SJSA1 (cell line): ENCODE measurements at regions not wholly inside any gene's neighbourhood (a gene's known extent, or its start where the extent isn't known, plus 50 kb on each side); places are given as distances from the start of the nearest gene placed in this dataset.
"Not testable (repeated sequence)": the region's sequence is repeated elsewhere in the genome, so short reads cannot be mapped to it uniquely, and the experiment has no call there.

Source experiments
- DNase-seq, 2 experiments: peaks; one replicate each; pipeline ENCODE4 v3.0.0-alpha.2; 2015 to 2020; ENCODE audit warnings: low spot score in 2 of 2, low read depth in 1 of 2
- H3K27ac ChIP-seq: fragments of 250-450 bp; sonication (Bioruptor Pico); 2 replicates; pipeline ENCODE4 v1.5.1; 2020; ENCODE audit warnings: mild to moderate bottlenecking, moderate library complexity
- H3K27me3 ChIP-seq: fragments of 250-450 bp; sonication (Bioruptor Pico); replicated peaks from 2 replicates; pipeline ENCODE4 v1.5.1; 2020; ENCODE audit warnings: mild to moderate bottlenecking, moderate library complexity
- H3K36me3 ChIP-seq: fragments of 250-450 bp; sonication (Bioruptor Pico); 2 replicates; pipeline ENCODE4 v1.5.1; 2020; ENCODE audit warnings: mild to moderate bottlenecking
- H3K4me1 ChIP-seq: fragments of 250-450 bp; sonication (Bioruptor Pico); replicated peaks from 2 replicates; pipeline ENCODE4 v1.6.1; 2021; ENCODE audit warnings: mild to moderate bottlenecking
- H3K4me3 ChIP-seq: fragments of 250-450 bp; sonication (Bioruptor Pico); 2 replicates; pipeline ENCODE4 v1.5.1; 2020; ENCODE audit warnings: mild to moderate bottlenecking
- H3K9me3 ChIP-seq: fragments of 250-450 bp; sonication (Bioruptor Pico); replicated peaks from 2 replicates; pipeline ENCODE4 v1.5.1; 2020; ENCODE audit warnings: mild to moderate bottlenecking

GRCh38 chr13:46498650-46499049 is 54.3 kb upstream of the LRCH1 start:
- no peak overlapping the region for H3K27ac ChIP-seq
- H3K4me3 ChIP-seq, result no peak overlapping the region
- no peaks in the 10 kb centered on the region for H3K27me3 ChIP-seq
- H3K9me3 ChIP-seq, result no peaks in the 10 kb centered on the region
- no peaks in the 10 kb centered on the region for H3K4me1 ChIP-seq
- no peaks in the 10 kb centered on the region for H3K36me3 ChIP-seq
- no peak for DNase-seq

- no peak for DNase-seq
- H3K4me3 ChIP-seq, result no peak overlapping the region
- H3K27ac ChIP-seq, result no peak overlapping the region
- H3K9me3 ChIP-seq, result no peaks in the 10 kb centered on the region
- H3K27me3 ChIP-seq, result no peaks in the 10 kb centered on the region
- no peaks in the 10 kb centered on the region for H3K4me1 ChIP-seq
- H3K36me3 ChIP-seq, result no peaks in the 10 kb centered on the region
Observed at GRCh38 chr13:46496086-46496485, 56.9 kb upstream of the LRCH1 start.

GRCh38 chr13:46495651-46496050 is 57.3 kb upstream of the LRCH1 start:
- H3K4me1 ChIP-seq, result no peaks in the 10 kb centered on the region
- no peak overlapping the region for H3K27ac ChIP-seq
- no peaks in the 10 kb centered on the region for H3K36me3 ChIP-seq
- H3K4me3 ChIP-seq, result no peak overlapping the region
- H3K27me3 ChIP-seq, result no peaks in the 10 kb centered on the region
- no peak for DNase-seq
- H3K9me3 ChIP-seq, result no peaks in the 10 kb centered on the region

- no peak for DNase-seq
- Histone ChIP-seq H3K27me3 (no peaks in the 10 kb centered on the region), H3K4me3 (no peak overlapping the region), H3K27ac (no peak overlapping the region), H3K36me3 (no peaks in the 10 kb centered on the region), H3K9me3 (no peaks in the 10 kb centered on the region), H3K4me1 (no peaks in the 10 kb centered on the region)
Observed at GRCh38 chr13:46495066-46495465, 57.9 kb upstream of the LRCH1 start.

GRCh38 chr13:46492946-46493345 is 60.0 kb upstream of the LRCH1 start:
- no peak overlapping the region for H3K27ac ChIP-seq
- peak in 1 of 2 experiments; percentile 42 for DNase-seq
- no peaks in the 10 kb centered on the region for H3K4me1 ChIP-seq

GRCh38 chr13:46491641-46492040 is 61.3 kb upstream of the LRCH1 start:
- Histone ChIP-seq H3K9me3 (no peaks in the 10 kb centered on the region), H3K4me3 (no peak overlapping the region), H3K27ac (no peak overlapping the region), H3K36me3 (no peaks in the 10 kb centered on the region), H3K27me3 (no peaks in the 10 kb centered on the region), H3K4me1 (no peaks in the 10 kb centered on the region)
- DNase-seq, result peak in 1 of 2 experiments; percentile 14

More at GRCh38 chr13:46492946-46493345, 60.0 kb upstream of the LRCH1 start:
- Histone ChIP-seq H3K27me3 (no peaks in the 10 kb centered on the region), H3K36me3 (no peaks in the 10 kb centered on the region), H3K4me3 (no peak overlapping the region), H3K9me3 (no peaks in the 10 kb centered on the region)

GRCh38 chr13:46490713-46491112 is 62.3 kb upstream of the LRCH1 start:
- not testable (repeated sequence) for H3K27me3 ChIP-seq, H3K4me1 ChIP-seq, H3K4me3 ChIP-seq, H3K9me3 ChIP-seq, DNase-seq, H3K27ac ChIP-seq, H3K36me3 ChIP-seq

GRCh38 chr13:46490129-46490528 is 62.8 kb upstream of the LRCH1 start:
- Histone ChIP-seq H3K4me1 (no peaks in the 10 kb centered on the region), H3K27ac (no peak overlapping the region), H3K27me3 (no peaks in the 10 kb centered on the region), H3K36me3 (no peaks in the 10 kb centered on the region), H3K9me3 (no peaks in the 10 kb centered on the region), H3K4me3 (no peak overlapping the region)
- no peak for DNase-seq

- Histone ChIP-seq H3K9me3 (peaks cover 3% of the 10 kb centered on the region; the same call in 1 of the 2 replicates), H3K27ac (no peak overlapping the region), H3K36me3 (no peaks in the 10 kb centered on the region), H3K27me3 (no peaks in the 10 kb centered on the region), H3K4me3 (no peak overlapping the region), H3K4me1 (no peaks in the 10 kb centered on the region)
- DNase-seq, result peak in 1 of 2 experiments; percentile 19
Observed at GRCh38 chr13:46489586-46490023, 63.4 kb upstream of the LRCH1 start.

- DNase-seq, result no peak
Observed at GRCh38 chr13:46487748-46488147, 65.2 kb upstream of the LRCH1 start.

GRCh38 chr13:46486270-46486669 is 66.7 kb upstream of the LRCH1 start:
- no peaks in the 10 kb centered on the region for H3K27me3 ChIP-seq
- DNase-seq, result no peak
- no peak overlapping the region for H3K27ac ChIP-seq
- no peaks in the 10 kb centered on the region for H3K36me3 ChIP-seq
- H3K4me3 ChIP-seq, result no peak overlapping the region
- H3K9me3 ChIP-seq, result peaks cover 5% of the 10 kb centered on the region; the same call in 1 of the 2 replicates
- H3K4me1 ChIP-seq, result no peaks in the 10 kb centered on the region

More at GRCh38 chr13:46487748-46488147, 65.2 kb upstream of the LRCH1 start:
- Histone ChIP-seq H3K36me3 (no peaks in the 10 kb centered on the region), H3K4me1 (no peaks in the 10 kb centered on the region), H3K27ac (no peak overlapping the region), H3K27me3 (no peaks in the 10 kb centered on the region), H3K9me3 (peaks cover 5% of the 10 kb centered on the region; the same call in 1 of the 2 replicates), H3K4me3 (no peak overlapping the region)

- peaks cover 5% of the 10 kb centered on the region; the same call in 1 of the 2 replicates for H3K9me3 ChIP-seq
- no peak overlapping the region for H3K4me3 ChIP-seq
- no peaks in the 10 kb centered on the region for H3K4me1 ChIP-seq
- no peak overlapping the region for H3K27ac ChIP-seq
- no peaks in the 10 kb centered on the region for H3K27me3 ChIP-seq
- no peaks in the 10 kb centered on the region for H3K36me3 ChIP-seq
- DNase-seq, result no peak
Observed at GRCh38 chr13:46484561-46484960, 68.4 kb upstream of the LRCH1 start.

GRCh38 chr13:46481166-46481565 is 71.8 kb upstream of the LRCH1 start:
- Histone ChIP-seq H3K27me3 (no peaks in the 10 kb centered on the region), H3K4me3 (no peak overlapping the region), H3K4me1 (no peaks in the 10 kb centered on the region), H3K27ac (no peak overlapping the region), H3K36me3 (no peaks in the 10 kb centered on the region), H3K9me3 (peaks cover 5% of the 10 kb centered on the region; the same call in 1 of the 2 replicates)
- no peak for DNase-seq

GRCh38 chr13:46480131-46480530 is 72.8 kb upstream of the LRCH1 start:
- H3K4me1 ChIP-seq, result no peaks in the 10 kb centered on the region
- H3K27me3 ChIP-seq, result no peaks in the 10 kb centered on the region
- no peak overlapping the region for H3K27ac ChIP-seq
- H3K4me3 ChIP-seq, result no peak overlapping the region
- H3K9me3 ChIP-seq, result peaks cover 5% of the 10 kb centered on the region; the same call in 1 of the 2 replicates
- no peak for DNase-seq
- H3K36me3 ChIP-seq, result no peaks in the 10 kb centered on the region

- DNase-seq, result no peak
- Histone ChIP-seq H3K4me1 (no peaks in the 10 kb centered on the region), H3K27me3 (no peaks in the 10 kb centered on the region), H3K9me3 (peaks cover 3% of the 10 kb centered on the region; the same call in 1 of the 2 replicates), H3K36me3 (no peaks in the 10 kb centered on the region), H3K27ac (no peak overlapping the region), H3K4me3 (no peak overlapping the region)
Observed at GRCh38 chr13:46479691-46480090, 73.3 kb upstream of the LRCH1 start.
